ENCODE measurements at regions not wholly inside any gene's neighbourhood (a gene's known extent, or its start where the extent isn't known, plus 50 kb on each side); places are given as distances from the start of the nearest gene placed in this dataset.
"Not testable (repeated sequence)": the region's sequence is repeated elsewhere in the genome, so short reads cannot be mapped to it uniquely, and the experiment has no call there.

GRCh38 chr4:184280137-184280536 is 62.5 kb upstream of the ENPP6 start:
- DNase-seq = no peak

- DNase-seq = no peak
Measured at GRCh38 chr4:184279496-184280061, 61.9 kb upstream of the ENPP6 start.

GRCh38 chr4:184277769-184278168 is 60.1 kb upstream of the ENPP6 start:
- not testable (repeated sequence) for DNase-seq

DNA sequence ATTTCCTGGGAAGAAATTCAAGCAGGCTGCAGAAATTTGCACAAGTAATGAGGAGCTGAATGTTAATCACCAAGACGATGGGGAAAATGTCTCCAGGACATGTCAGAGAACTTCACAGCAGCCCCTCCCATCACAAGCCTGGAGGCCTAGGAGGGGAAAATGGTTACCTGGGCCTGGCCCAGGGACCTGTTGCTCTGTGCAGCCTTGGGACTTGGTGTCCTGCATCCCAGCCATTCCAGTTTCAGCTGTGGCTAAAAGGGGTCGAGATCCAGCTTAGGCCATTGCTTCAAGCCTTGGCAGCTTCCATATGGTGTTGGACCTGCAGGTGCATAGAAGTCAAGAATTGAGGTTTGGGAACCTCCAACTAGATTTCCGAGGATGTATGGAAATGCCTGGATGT is 59.3 kb upstream of the ENPP6 start:
- not testable (repeated sequence) for DNase-seq

DNA sequence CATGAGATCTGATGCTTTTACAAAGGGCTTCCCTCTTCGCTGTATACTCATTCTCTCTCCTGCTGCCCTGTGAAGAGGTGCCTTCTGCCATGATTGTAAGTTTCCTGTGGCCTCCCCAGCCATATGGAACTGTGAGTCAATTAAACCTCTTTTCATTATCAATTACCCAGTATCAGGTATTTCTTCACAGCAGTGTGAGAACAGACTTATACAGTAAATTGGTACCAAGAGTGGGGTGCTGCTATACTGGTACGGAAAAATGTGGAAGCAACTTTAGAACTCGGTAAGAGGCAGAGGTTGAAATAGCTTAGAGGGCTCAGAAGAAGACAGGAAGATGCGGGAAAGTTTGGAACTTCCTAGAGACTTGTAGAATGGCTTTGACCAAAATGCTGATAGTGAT is 58.7 kb upstream of the ENPP6 start:
- DNase-seq = not testable (repeated sequence)

DNA sequence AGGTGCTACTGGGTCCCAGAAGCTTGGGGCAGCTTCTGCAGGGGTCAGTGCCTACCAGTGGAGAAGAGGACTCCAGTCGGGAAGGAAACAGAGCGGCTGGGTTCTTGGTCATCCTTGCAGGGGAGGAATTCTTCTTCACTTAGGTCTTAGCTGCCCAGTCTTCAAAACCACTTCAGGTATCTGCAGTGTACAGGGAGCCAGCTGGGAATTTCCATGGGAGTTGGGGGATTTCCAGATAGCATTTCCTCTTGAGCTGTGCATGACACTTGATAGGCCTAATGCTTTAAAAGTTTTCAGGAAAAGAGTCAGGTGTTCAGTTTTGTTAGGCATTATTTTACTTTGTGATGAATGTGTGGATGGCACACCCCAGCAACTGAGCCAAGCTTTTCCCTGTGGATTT is 58.1 kb upstream of the ENPP6 start:
- no peak for DNase-seq

DNA sequence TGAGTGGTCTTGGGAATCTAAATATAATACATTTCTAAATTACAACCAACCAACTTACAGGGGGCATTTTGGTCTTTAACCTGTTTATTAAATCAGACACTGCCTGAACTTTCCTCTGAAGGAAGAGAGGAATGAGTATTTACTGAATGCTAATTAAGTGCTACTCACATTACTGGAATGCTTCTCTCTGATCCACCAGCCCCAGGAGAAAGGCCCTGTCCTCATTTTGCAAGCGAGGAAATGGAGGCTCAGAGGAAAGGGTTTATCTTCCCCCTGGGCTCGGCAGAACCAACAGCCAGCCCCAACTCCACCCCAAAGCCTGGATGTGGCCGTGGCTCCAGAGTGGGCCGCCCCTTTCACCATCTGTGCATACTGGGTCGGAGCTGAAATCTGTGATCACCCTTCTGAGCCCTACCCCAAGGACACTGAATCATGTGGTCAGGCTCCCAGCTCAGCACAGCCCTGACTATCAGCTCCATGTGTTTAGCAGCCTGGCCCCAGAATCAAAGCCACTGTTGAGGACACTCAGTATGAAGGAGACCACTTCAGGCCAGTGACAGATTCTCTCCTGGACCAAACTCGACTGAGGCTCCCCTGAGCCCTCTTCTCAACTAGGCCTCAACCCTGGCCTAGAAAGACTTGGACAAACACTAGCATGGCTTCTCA is 56.7 kb upstream of the ENPP6 start:
- no peak for DNase-seq

DNA sequence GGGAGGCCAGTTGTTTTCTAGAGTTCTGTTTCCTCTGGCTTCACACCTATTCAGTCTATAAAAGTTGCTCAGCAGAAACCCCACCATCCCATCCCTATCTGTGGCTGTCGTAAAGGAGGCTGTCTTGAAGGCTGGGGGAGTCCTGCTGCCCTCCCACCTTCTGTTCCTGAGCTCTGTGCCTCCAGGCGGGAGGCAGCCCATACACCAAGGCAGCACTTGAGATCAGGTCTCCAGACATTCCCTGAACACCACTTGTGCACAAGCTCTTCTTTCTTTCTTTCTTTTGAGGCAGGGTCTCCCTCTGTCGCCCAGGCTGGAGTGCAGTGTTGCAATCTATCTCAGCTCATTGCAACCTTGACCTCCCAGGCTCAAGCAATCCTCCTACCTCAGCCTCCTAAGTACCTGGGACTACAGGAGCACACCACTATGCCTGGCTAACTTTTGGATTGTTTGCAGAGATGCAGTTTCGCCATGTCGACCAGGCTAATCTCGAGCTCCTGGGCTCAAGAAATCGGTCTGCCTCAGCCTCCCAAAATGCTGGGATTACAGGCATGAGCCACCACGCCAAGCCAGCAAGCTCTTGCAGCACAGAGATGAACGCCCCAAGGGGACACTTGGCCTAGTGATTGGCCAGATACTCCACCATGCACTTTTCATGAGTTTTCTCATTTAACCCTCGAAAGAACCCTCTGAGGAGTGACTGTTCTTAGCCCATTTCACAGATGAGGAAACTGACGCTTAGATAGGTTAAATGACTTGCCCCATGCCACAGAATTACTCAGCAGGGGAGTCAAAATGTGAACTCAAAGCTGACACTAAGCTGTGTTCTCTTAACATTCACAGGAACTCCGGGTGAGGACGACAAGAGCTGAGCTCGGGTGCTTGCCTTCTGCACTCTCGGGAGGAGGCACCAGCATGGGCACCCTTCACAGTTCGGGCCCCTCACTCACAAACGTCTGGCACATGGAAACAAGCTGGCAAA is 55.8 kb upstream of the ENPP6 start:
- DNase-seq = no peak

DNA sequence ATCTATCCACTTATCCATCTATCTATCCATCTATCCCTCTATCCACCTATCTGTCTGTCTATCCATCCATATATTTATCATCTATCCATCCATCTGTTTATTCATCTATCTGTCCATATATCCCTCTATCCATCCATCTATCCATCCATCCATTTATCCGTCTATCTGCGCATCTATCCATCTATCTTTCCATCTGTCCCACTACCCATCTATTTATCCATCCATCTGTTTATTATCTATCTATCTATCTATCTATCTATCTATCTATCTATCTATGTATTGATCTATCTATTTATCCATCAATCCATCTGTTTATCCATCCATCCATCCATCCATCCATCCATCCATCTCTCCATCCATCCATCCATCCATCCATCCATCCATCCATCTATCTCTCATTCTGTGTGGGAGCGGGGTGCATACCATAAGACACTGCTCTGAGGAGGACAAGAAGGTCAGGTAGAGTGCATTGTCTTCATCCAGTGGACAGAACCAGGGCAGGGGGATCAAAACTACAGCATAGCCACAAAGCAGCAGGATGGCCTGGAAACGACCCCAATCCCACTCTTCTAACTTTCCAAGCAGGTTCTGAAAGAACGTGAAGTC is 53.2 kb upstream of the ENPP6 start:
- no peak for DNase-seq

- no peak for DNase-seq
Measured at GRCh38 chr4:184269879-184270430, 52.3 kb upstream of the ENPP6 start.

DNA sequence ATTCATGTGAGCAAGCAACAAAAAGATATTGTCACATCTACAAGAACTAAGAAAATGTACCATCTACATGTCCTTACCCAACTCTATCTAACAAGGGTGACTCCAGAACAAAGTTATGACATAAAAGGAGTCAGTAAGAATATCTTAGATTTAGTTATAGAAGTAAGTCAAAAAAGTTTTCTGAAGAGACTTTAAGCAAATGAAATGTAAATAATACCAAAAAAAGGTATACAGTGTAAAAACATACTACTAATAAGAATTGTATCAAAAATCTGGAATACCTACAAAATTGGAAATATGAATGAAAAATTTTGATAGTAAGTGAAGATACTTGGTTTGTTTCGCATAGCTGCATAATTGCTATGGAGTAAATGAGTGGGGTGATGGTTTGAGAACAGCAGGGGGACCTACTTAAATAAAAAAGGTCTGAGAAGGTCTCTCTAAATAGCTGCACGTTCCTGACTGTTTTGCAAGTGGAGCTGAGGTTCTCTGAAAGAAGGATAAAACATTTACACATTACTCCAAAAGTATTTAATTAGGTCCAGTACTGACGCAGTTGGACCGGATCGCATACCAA is 51.0 kb upstream of the ENPP6 start:
- DNase-seq = no peak

GRCh38 chr4:184267673-184268583 is 50.3 kb upstream of the ENPP6 start:
- DNase-seq = peak; percentile 57
